Stimulated activated naive CD4-positive, alpha-beta T cell (primary cell): ENCODE measurements at regions not wholly inside any gene's neighbourhood (a gene's known extent, or its start where the extent isn't known, plus 50 kb on each side); places are given as distances from the start of the nearest gene placed in this dataset.
"Not testable (repeated sequence)": the region's sequence is repeated elsewhere in the genome, so short reads cannot be mapped to it uniquely, and the experiment has no call there.

ENCODE experiments used
- DNase-seq, 6 experiments: peaks; one replicate each; lab custom pipeline; 2025; lab: John Stamatoyannopoulos, UW

DNA sequence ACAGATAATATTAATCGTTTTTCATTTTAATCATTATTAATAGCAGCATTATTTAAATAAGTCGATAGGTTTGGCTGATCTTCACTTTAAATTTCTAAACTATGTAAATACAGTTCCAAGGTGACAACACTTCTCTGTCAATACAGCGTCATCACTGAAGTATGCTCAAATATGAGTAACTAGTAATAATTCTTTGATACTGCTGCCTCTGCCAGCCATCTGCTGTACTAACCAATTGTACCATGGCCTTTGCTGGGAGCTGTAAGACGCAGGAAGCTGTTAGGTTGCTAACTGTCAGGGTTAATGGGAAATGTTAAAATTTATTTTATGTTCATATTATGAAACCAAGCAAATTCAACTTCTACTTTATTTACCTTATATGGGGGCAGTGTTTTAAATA, 1650.5 kb upstream of the LRRTM3 start:
- DNase-seq = no peak

DNA sequence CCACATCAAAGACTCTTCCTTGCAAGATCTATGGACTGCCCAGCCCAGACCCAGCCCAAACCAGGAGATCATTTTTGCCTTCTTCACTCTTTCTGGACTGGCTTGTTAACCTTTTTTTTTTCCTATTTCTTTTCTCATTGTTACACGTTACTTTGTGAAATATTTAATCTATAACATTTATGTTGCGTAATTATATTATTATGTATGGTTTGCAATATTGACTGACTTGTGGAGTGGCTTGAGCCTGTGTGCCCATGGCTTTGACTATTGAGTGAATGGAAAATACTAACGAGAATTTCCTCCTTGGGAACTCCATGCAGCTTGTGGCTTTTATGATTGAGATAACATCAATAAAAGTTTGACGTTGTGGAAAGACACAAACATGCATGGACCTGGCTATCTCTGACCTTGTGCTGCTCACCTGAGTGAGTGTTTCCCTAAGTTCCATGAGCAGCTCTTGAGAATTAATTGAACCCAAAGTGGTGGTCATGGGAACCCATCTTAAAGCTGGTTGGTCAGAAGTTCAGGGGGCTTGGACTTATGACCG, 1641.3 kb upstream of the LRRTM3 start:
- no peak for DNase-seq

DNA sequence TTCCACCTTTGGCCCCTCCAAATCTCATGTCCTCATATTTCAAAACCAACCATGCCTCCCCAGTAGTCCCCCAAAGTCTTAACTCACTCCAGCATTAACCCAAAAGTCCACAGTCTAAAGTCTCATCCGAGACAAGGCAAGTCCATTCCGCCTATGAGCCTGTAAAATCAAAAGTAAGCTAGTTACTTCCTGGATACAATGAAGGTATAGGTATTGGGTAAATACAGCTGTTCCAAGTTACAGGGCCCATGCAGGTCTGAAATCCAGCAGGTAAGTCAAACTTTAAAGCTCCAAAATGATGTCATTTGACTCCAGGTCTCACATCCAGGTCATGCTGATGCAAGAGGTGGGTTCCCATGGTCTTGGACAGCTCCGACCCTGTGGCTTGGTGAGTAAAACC, 1640.1 kb upstream of the LRRTM3 start:
- DNase-seq = not testable (repeated sequence)

DNA sequence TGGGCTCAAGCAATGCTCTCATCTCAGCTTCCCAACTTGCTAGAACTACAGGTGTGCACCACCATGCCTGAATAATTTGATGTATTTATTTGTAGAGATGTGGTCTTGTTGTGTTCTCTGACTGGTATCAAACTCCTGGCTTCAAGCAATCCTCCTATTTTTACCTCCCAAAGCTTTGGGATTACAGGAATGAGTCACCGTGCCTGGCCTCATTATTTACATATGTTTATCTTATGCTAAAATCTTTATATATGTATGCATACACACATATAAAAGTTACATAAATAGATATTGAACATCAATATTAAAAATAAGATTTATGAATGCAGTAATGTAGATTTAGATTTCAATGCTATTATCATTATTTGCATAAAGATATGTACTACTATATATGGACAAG, 1634.5 kb upstream of the LRRTM3 start:
- DNase-seq = no peak

DNA sequence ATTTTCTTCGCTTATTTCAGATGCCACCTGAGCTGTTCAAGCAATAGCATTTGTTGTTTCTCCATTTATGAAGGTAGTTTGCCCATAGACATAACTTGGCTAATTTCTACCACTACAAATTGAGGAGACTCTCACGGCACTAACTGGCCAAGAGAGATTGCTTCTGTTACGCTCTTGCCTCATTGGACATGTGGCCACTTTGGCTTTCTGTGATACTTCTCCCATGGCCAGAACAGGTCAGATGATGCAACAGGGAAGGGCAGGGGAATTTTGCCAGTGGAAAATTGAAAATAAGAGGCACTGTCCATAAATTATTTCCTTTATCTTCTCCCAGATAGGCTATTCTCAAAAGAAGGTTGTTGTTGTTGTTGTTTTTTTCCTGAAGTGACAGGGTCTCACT, 1633.3 kb upstream of the LRRTM3 start:
- DNase-seq = no peak

DNA sequence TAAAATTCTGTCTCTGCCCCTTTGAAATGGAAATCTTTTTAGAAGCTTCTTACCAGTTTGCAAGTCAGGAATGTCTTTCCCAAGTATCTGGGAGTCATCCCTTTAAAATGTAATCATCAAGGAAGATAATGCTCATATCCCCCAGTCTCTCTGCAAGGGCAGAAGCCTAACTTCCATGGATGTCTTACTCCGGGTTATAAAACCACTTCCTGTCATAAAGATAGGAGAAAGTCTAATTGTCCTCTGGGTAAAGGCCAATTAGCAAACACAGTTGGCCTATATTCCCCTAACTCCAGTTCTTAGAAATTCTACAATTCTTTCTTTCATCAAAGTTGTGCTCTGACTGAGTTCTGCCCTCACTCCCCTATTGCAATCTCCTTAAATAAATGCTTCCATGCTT, 1631.5 kb upstream of the LRRTM3 start:
- DNase-seq = no peak

DNA sequence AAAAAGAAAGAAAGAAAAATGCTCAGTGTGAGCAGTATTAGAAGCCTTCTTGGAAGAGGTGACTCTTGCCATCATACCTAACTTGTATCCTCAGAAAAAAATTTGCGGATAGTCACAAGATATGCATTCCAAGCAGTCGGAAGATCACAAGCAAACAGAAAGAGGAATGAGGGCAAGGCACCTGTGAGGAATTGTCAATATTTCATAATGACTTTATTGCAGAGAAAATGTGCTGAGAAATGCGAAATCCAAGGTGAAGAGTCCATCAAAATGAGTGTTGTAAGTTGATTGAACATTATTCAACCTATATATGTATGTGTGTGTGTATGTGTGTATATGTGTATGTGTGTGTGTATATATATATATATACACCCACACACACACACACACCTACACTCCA, 1624.7 kb upstream of the LRRTM3 start:
- DNase-seq = no peak

DNA sequence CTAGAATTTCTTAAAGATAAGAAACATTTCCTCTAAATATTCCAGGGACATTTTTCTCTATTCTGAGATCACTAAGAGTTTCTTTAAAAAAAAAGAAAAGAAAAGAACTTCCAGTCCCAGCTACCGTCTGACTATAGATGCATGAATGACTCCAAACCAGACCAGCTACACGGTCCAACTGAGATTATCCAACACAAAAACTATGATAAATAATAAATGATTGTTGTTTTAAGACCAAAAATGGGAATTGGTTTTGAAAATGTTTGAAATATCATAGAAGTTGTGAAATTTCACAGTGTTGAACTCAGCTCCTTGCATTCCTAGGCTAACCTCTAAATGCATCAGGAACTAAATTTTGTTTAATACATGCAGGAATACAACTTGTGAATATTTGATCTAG, 1619.6 kb upstream of the LRRTM3 start:
- no peak for DNase-seq

DNA sequence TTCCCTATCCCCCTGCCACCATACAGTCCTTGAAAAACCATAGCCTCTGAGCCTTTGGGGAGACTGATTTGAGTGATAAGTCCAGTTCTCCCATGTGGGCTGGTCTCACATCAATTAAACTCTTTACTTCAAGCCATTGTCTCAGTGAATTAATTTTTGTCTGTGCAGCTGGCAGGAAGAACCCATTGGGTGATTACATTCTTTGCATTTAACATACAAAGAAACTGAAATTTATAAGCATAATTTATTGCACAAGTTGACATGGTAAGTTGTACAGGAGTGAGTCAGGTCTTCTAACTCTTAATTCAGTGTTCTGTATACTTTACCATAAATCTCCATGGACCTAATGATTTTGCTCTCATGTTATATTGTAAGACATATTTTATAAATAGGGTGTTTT, 1613.0 kb upstream of the LRRTM3 start:
- DNase-seq = no peak

DNA sequence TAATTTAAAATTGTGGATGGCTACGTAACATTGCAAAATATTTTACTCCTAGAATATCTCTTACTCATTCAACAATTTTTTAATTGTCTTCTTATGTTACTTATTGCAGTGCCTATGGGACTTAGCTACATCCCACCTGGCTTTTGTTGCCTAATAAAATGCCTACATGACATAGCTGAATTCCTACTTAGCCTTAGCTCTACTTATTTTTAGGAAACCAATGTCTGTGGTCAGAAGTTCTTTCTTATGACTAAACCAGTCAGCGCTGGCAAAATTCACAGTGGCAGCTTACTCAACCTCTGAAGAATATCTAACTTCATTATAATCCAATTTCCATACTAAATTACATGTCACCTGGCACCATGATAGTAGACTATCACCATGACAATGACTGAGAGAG, 1612.4 kb upstream of the LRRTM3 start:
- DNase-seq = no peak

DNA sequence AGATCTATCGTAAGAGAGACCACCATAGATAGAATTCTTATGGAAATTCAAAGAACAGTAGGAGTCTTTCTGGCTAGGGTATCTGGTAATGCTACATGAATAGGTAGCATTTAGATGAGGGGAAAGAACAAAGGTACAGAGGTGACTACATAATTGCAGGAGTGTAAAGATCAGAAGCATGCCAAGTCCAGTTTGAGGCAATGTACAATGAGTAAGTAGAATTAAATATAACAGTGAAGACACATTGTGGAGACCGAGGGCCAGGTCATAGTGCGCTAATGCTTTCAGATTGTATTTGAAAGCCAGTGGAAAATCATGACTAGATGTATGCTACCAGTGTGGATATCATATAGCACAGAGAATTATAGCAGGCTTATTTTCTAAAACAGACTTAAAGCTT, 1611.6 kb upstream of the LRRTM3 start:
- DNase-seq = no peak

DNA sequence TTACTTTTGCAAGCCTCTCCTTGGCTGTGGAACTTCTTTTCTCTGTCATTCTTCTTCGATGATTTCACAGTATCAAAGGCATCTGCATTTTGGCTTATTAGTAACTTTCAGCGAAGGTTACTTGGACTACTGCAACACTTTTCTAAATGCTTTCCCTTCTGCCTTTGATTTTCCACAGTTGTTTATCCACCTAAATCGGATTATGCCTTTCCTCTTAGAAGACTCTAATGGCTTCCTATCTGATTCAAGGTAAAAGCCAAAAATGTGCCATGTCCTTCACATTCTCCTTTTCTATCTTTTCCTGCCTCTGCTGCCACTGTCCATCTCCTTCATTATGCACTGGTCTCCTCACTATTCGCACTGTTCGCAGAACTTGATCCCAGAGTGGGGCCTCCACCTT, 1606.3 kb upstream of the LRRTM3 start:
- no peak for DNase-seq

DNA sequence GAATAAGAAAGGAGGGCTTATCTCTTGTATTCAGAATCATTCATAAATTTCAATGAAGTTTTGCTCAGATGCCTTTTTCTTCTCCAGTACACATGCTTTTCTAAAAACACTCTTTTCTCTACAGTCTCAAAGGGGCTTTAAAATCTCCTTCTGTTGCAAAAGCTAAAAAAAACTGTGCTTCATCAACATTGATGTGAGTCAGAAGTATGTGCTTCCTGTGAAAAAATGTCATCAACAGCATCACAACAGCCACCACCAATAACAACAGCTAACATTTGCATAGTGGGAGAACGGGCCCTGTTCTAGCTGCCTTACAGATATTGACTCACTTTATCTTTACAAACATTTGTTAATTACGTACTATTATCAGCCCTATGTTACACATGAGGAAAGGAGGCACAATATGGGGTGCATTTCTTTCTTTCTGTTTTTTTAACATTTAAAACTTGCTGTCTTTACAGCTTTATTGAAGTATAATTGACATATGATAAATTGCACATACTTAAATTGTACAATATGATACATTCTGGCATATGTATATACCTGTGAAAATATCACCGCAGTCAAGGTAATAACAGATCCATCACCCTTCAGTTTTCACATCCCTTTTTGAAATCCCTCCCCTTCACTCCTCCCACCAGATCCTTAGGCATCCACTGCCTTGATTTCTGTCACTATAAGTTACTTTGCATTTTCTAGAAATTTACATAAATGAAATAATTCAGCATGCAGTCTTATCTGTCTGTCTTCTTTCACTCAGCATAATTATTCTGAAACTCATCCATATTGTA, 1605.4 kb upstream of the LRRTM3 start:
- DNase-seq = no peak

DNA sequence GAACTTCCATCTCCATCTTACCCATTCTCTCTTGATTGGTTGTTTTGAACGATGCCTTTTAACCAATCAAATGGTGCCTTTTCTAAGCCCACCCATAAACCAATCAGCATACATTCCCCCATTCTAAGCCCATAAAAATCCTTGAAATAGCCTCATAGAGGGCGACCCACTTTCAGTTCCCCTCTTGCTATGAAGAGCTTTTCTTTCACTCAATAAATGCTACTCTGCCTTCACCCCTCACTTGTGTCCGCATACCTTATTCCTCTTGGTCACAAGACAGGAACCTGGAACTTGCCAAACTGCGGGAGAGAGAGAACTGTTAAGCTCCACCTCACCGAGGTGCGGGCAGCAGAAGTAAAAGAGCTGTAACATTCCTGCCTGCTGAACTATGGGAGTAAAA, 1602.0 kb upstream of the LRRTM3 start:
- DNase-seq = no peak

DNA sequence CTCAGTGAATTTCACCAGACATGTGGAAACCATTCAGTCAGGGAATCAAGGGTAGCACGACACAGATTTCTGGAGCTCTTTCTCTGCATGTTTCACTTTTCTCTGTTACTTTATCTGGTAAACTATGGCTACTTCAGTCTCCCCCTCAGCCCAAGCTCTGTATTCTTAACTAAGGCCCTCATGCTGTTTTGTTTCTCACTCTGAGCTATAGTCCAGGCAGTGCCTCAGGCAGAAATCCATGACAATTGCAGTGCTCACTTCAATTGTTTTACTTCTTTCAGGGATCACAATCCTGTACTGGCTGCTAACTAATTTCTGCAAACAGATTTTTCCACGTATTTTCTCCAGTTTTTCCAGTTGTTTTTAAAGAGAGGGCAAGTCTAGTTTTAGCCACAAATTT, 1599.9 kb upstream of the LRRTM3 start:
- DNase-seq = no peak

DNA sequence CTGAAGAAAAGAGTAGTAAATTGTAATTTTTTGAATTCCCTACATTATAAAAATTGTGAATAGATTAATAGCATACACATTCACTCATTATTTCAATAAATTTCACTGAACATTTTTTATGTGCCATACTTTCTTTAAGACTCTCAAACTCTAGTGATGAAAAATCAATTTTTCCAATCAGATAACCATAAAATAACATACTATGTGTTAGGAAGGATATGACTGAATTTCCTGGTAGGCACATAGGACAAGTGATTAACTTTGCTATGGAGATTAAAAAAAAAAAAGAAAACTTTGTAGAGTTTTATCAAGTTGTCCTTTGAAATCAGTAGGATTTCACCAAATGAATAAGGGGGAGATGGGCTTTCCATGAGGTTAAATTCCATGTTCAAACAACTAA, 1597.3 kb upstream of the LRRTM3 start:
- DNase-seq = no peak

DNA sequence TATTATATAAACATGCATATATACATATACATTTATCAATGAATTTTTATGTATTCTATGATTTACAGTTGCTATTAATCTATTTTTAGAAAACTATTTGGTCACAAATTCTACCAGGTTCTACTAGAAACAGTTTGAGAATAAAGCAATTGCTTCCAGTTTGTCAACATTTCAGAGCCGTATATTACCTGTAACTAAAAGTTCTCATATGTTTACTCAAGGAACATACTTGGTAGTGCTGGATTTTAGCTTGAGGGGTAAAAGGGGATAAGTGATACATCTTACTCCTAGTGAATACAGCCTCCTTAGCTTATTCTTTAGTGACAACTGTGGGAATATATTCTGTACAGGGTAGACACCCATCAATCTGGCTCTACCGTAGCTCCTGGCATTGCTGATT, 1590.5 kb upstream of the LRRTM3 start:
- no peak for DNase-seq

DNA sequence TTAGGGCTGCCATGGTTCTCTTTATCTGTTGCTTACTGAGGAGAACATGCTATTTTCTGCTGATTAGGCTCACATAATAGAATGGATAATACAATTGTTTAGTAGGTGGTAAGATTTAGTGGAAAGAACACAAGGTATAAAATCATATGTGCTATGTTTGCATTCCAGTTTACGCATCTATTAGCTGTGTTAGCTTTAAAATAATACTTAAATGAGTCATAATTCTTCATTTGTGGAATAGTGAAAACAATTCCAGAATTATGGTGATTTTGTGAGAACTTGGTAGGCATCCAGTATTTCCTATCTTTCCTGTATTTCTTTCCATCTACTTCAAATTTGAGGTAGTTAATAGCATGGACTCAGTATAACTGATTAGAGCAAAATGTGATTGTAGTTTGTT, 1585.5 kb upstream of the LRRTM3 start:
- DNase-seq = no peak

DNA sequence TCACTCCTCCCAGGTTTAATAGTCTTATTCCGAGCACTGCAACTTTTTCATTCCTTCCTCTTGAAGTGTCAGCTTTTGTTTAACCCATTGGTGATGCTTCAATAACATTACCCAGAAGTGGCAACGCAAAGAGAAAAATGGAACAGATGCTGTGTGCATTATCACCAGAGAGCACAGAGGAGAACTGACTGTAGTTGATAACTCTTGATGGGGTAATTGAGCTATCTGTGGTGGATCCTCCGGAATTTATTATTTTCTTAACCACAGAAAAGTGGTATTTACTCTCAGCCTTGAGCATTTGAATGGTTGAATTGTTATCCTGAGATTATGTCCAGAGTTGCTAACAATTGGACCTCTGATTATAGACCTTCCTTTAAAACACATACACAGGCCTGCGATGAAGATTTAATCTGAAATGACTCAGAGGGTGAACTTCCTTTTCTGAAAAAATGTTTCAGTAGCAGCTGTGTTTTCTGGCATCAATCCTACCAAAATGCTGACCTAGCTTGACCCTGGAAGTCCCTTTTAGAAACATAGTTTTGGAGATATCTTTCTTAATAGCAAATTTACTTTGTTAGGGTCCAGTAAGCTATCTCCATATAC, 1584.4 kb upstream of the LRRTM3 start:
- DNase-seq = no peak

DNA sequence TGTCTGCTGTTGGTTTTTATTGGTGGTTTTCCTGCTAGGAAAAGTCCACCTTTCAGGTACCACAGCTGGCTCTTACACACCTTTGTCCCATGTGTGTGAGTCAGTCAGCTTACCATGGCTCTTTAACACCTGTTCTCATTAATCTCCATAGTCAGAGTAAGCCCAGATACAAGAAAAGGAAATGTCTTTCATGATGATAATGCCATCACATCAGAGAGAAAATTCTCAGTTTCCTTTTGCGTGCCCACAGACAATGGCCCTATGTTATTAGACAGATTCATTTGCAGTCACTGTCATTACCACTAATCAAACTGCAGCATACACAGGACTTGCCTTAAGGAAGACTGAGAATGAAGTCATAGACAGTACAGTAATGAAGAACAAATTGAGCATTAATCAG, 1583.6 kb upstream of the LRRTM3 start:
- no peak for DNase-seq

DNA sequence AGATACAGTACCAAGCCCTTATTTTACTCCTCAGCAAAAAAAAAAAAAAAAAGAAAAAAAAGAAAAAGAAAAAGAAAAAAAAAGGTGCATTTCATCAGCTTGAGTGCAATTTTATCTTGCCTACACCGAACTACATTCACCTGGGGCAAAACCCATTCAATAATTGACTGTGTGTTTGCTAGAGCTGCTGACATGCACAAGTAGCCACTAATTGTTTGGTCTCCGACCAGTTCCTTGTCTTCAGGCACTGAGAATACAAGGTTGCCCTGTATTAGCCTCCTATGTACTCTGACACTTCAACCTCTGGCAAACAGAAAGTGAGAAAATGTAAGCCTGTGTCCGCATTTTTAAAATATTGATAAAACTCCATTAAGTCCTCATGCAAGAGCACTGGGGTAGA, 1579.4 kb upstream of the LRRTM3 start:
- DNase-seq = no peak

DNA sequence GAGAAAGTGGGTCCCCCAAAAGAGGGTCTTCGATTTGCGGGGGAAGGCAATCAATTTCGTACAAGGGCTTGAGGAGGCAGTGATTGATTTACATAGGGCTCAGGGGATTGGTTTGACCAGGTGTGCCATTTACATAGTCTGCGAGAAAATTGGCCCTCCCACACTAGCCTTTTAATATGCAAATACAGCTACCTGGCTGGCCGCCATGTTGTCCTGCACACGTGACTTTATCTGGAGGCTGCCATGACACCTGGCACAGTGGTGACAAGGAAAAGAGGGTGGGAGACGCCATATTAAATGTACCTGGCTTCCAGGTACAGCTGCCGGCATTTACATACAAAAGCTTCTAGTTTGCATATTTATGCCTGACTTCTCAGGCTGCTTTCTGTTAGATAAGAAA, 1577.2 kb upstream of the LRRTM3 start:
- no peak for DNase-seq

DNA sequence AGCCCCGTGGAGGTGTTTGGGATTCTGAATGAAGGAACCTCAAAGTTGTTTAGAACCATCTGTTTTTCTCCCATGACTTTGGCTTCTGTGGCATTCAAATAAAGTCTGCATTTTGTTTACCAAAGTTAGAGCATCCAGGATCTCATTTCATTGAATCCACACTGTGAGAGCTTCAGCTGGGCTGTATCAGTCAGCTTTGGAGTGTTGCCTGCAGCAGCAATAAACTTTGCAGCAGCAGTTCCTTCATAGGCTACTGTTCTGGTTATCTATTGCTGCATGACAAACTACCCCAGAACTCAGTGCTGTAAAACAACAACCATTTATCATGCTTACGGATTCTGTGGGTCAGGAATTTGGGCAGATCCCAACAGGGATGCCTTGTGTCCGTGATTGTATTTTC, 1575.2 kb upstream of the LRRTM3 start:
- DNase-seq = no peak

DNA sequence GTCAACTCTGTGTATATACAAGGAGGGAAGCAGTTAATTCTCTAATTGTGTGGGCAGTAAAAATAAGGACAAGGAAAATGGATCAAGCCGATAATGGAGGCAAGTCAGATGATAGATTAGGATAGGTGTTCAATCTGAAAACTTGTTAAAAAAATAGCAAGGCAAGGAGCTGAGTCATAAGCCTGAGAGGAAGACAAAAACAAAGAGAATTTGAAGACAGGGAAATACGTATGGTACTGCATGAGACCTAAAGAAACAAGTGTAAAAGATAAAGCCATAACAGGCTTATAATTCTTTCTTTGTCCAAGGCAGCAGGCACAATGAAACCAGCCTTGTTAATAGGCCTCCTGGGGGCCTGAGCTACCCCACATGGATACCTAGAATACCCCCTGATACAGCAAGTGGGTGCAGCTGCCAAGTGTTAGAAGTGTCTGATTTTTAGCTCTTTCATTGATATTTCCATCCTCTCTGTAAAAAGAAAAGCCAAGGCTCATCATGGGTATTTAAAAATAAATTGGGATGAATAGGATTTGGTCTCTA, 1570.6 kb upstream of the LRRTM3 start:
- no peak for DNase-seq
